ENCODE measurements at regions not wholly inside any gene's neighbourhood (a gene's known extent, or its start where the extent isn't known, plus 50 kb on each side); places are given as distances from the start of the nearest gene placed in this dataset.

- H4K20me1 ChIP-seq (ENCODE audit: insufficient read depth, low read length), result no peaks in the 10 kb centered on the region
- H3K79me2 ChIP-seq (ENCODE audit: low read length), result no peaks in the 10 kb centered on the region
- no peak overlapping the region for H3K9ac ChIP-seq (ENCODE audit: low read length)
- H3K4me1 ChIP-seq (ENCODE audit: low read length), result no peaks in the 10 kb centered on the region
- no peak overlapping the region for H3K4me3 ChIP-seq (ENCODE audit: low read length)
- H2AFZ ChIP-seq (ENCODE audit: low read depth, low read length), result no peak overlapping the region
- H3K9me3 ChIP-seq (ENCODE audit: insufficient read depth, low read length), result no peaks in the 10 kb centered on the region
- no peak overlapping the region for H3K27ac ChIP-seq (ENCODE audit: low read length)
- H3K4me2 ChIP-seq (ENCODE audit: low read length), result no peak overlapping the region
- H3K36me3 ChIP-seq (replicated peaks; ENCODE audit: low read depth, low read length), result no peaks in the 10 kb centered on the region
- H3K27me3 ChIP-seq (ENCODE audit: low read depth, low read length), result no peaks in the 10 kb centered on the region
- TF ChIP-seq, protein P1, sequence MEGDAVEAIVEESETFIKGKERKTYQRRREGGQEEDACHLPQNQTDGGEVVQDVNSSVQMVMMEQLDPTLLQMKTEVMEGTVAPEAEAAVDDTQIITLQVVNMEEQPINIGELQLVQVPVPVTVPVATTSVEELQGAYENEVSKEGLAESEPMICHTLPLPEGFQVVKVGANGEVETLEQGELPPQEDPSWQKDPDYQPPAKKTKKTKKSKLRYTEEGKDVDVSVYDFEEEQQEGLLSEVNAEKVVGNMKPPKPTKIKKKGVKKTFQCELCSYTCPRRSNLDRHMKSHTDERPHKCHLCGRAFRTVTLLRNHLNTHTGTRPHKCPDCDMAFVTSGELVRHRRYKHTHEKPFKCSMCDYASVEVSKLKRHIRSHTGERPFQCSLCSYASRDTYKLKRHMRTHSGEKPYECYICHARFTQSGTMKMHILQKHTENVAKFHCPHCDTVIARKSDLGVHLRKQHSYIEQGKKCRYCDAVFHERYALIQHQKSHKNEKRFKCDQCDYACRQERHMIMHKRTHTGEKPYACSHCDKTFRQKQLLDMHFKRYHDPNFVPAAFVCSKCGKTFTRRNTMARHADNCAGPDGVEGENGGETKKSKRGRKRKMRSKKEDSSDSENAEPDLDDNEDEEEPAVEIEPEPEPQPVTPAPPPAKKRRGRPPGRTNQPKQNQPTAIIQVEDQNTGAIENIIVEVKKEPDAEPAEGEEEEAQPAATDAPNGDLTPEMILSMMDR (IDR thresholded peaks at IDR 0.05; ENCODE audit: low read depth, low read length), result peak; percentile 40
- TF ChIP-seq EZH2phosphoT487 (IDR thresholded peaks at IDR 0.05; ENCODE audit: low read depth), result no peak
Measured at GRCh38 chr9:108125625-108126024, 636.1 kb upstream of the KLF4 start.

DNA sequence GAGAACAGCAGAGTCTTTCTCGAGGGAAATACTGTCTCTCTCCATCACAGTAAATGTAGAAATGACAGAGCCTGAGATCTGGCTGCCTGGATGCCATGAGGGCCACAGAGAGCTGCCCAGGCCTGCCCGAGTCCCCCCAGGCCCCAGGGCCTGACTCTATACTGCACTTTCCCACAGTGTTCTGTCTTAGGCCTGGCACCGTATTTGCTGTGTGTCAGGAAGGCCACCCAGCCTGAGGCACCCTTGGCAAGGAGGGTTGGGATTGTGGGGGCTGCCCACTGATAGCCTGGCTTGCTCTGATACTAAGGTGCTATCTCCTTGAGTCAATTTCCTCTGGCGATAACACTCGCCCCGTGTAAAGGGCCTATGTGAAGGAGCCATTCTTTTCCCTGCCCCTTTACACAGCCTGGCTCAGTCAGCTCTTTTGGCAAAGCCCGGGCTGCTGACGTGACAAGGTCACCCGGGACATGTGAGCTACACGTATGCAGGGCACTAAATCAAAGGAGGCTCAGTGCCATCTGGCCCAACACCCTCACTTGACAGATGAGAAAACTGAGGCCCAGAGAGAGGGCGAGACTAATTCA is 630.1 kb upstream of the KLF4 start:
- H3K79me2 ChIP-seq (ENCODE audit: low read length), result no peaks in the 10 kb centered on the region
- H3K27ac ChIP-seq (ENCODE audit: low read length), result no peak overlapping the region
- no peaks in the 10 kb centered on the region for H3K9me3 ChIP-seq (ENCODE audit: insufficient read depth, low read length)
- H3K9ac ChIP-seq (ENCODE audit: low read length), result no peak overlapping the region
- no peaks in the 10 kb centered on the region for H3K36me3 ChIP-seq (replicated peaks; ENCODE audit: low read depth, low read length)
- H3K27me3 ChIP-seq (ENCODE audit: low read depth, low read length), result no peaks in the 10 kb centered on the region
- no peaks in the 10 kb centered on the region for H4K20me1 ChIP-seq (ENCODE audit: insufficient read depth, low read length)
- no peak overlapping the region for H3K4me3 ChIP-seq (ENCODE audit: low read length)
- H2AFZ ChIP-seq (ENCODE audit: low read depth, low read length), result no peak overlapping the region
- no peaks in the 10 kb centered on the region for H3K4me1 ChIP-seq (ENCODE audit: low read length)
- no peak overlapping the region for H3K4me2 ChIP-seq (ENCODE audit: low read length)
- TF ChIP-seq, protein P1 (IDR thresholded peaks at IDR 0.05; ENCODE audit: low read depth, low read length), result no peak
- no peak for TF ChIP-seq EZH2phosphoT487 (IDR thresholded peaks at IDR 0.05; ENCODE audit: low read depth)

DNA sequence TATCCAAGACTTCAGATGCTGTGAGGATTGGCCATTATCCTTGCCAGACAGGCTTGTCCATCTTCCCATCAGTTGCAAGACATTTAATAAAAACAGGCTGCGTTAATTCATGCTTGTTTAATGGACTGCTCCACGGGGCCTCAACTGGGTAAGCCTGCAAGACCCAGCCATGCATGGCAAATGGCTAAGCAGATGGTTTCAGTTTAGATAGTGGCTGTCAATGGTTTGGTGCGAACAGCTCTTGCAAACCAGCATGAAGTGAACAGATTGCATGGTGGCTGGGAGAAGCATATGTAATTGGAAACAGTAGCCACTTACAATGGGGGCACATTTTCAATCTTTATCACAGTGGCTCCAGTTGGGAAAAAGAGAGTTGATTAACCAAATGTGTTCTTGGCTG is 628.2 kb upstream of the KLF4 start:
- H3K27me3 ChIP-seq (ENCODE audit: low read depth, low read length), result no peaks in the 10 kb centered on the region
- no peak for TF ChIP-seq EZH2phosphoT487 (IDR thresholded peaks at IDR 0.05; ENCODE audit: low read depth)
- TF ChIP-seq, protein P1 (IDR thresholded peaks at IDR 0.05; ENCODE audit: low read depth, low read length), result no peak
- no peak overlapping the region for H3K27ac ChIP-seq (ENCODE audit: low read length)
- H3K9me3 ChIP-seq (ENCODE audit: insufficient read depth, low read length), result no peaks in the 10 kb centered on the region
- H3K36me3 ChIP-seq (replicated peaks; ENCODE audit: low read depth, low read length), result no peaks in the 10 kb centered on the region
- H3K79me2 ChIP-seq (ENCODE audit: low read length), result no peaks in the 10 kb centered on the region
- H3K4me3 ChIP-seq (ENCODE audit: low read length), result no peak overlapping the region
- H3K4me1 ChIP-seq (ENCODE audit: low read length), result no peaks in the 10 kb centered on the region
- H3K9ac ChIP-seq (ENCODE audit: low read length), result no peak overlapping the region
- no peak overlapping the region for H3K4me2 ChIP-seq (ENCODE audit: low read length)
- no peaks in the 10 kb centered on the region for H4K20me1 ChIP-seq (ENCODE audit: insufficient read depth, low read length)
- H2AFZ ChIP-seq (ENCODE audit: low read depth, low read length), result no peak overlapping the region

DNA sequence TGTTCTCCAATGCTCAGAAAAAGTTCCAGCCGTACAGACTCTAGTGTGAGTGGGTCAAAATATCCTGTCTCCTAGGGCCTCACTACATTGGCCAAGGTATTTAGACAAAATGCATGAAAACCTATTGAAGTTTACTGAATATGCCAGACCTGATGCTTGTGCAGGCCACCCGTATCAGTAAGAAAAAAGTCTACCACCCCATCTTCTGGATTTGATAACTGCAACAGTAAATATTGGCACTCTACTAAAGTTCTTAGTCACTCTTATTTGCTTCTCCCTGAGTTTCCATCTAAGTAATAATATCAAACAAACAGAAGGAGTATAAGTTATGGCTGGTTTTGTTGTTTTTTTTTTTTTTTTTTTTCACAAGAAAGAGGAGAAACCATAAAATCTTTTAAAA is 627.7 kb upstream of the KLF4 start:
- no peak overlapping the region for H3K4me3 ChIP-seq (ENCODE audit: low read length)
- no peak overlapping the region for H2AFZ ChIP-seq (ENCODE audit: low read depth, low read length)
- TF ChIP-seq EZH2phosphoT487 (IDR thresholded peaks at IDR 0.05; ENCODE audit: low read depth), result no peak
- TF ChIP-seq, protein P1 (IDR thresholded peaks at IDR 0.05; ENCODE audit: low read depth, low read length), result no peak

More for the DNA sequence above, 627.7 kb upstream of the KLF4 start:
- H3K27me3 ChIP-seq (ENCODE audit: low read depth, low read length), result no peaks in the 10 kb centered on the region
- no peaks in the 10 kb centered on the region for H3K4me1 ChIP-seq (ENCODE audit: low read length)
- no peaks in the 10 kb centered on the region for H4K20me1 ChIP-seq (ENCODE audit: insufficient read depth, low read length)
- H3K79me2 ChIP-seq (ENCODE audit: low read length), result no peaks in the 10 kb centered on the region
- no peaks in the 10 kb centered on the region for H3K36me3 ChIP-seq (replicated peaks; ENCODE audit: low read depth, low read length)
- no peak overlapping the region for H3K4me2 ChIP-seq (ENCODE audit: low read length)
- no peak overlapping the region for H3K9ac ChIP-seq (ENCODE audit: low read length)
- H3K27ac ChIP-seq (ENCODE audit: low read length), result no peak overlapping the region
- H3K9me3 ChIP-seq (ENCODE audit: insufficient read depth, low read length), result no peaks in the 10 kb centered on the region
